Gastrocnemius medialis (tissue), 4 donors: ENCODE measurements at regions not wholly inside any gene's neighbourhood (a gene's known extent, or its start where the extent isn't known, plus 50 kb on each side); places are given as distances from the start of the nearest gene placed in this dataset.

ENCODE experiments used
- POLR2A ChIP-seq, 2 donors: fragments of 450-650 bp; IDR thresholded peaks; one replicate each; pipeline ENCODE4 v1.6.1; 2017; ENCODE audit warnings: antibody characterized with exemption in 2 of 2, mild to moderate bottlenecking in 2 of 2, moderate library complexity in 2 of 2
- TF ChIP-seq, protein P1 (sequence below), 5 experiments: fragments of 450-650 bp in 3 of 5; fragments of 200-600 bp in 2 of 5; sonication (generic) in 2 of 5; IDR thresholded peaks in 4 of 5; conservative IDR thresholded peaks in 1 of 5; 1 replicate in 4 of 5; 2 replicates in 1 of 5; pipeline ENCODE4 v1.5.1; 2016 to 2019; ENCODE audit warnings: antibody characterized with exemption in 5 of 5, mild to moderate bottlenecking in 3 of 5, moderate library complexity in 3 of 5

GRCh38 chr11:31977343-31977742 lies 113.5 kb upstream of the RCN1 start:
- no peak for TF ChIP-seq POLR2A (IDR thresholded peaks at IDR 0.05)
- TF ChIP-seq, protein P1, sequence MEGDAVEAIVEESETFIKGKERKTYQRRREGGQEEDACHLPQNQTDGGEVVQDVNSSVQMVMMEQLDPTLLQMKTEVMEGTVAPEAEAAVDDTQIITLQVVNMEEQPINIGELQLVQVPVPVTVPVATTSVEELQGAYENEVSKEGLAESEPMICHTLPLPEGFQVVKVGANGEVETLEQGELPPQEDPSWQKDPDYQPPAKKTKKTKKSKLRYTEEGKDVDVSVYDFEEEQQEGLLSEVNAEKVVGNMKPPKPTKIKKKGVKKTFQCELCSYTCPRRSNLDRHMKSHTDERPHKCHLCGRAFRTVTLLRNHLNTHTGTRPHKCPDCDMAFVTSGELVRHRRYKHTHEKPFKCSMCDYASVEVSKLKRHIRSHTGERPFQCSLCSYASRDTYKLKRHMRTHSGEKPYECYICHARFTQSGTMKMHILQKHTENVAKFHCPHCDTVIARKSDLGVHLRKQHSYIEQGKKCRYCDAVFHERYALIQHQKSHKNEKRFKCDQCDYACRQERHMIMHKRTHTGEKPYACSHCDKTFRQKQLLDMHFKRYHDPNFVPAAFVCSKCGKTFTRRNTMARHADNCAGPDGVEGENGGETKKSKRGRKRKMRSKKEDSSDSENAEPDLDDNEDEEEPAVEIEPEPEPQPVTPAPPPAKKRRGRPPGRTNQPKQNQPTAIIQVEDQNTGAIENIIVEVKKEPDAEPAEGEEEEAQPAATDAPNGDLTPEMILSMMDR (IDR thresholded peaks at IDR 0.05 in 4 of 5, conservative IDR thresholded peaks at IDR 0.05 in 1 of 5) = no peak
